GM19397 (cell line): ENCODE measurements at regions not wholly inside any gene's neighbourhood (a gene's known extent, or its start where the extent isn't known, plus 50 kb on each side); places are given as distances from the start of the nearest gene placed in this dataset.
"Not testable (repeated sequence)": the region's sequence is repeated elsewhere in the genome, so short reads cannot be mapped to it uniquely, and the experiment has no call there.

Experiments used
- ATAC-seq: cut with Tn5 transposase; IDR thresholded peaks from one replicate; pipeline ENCODE4 v1.9.1; 2021; ENCODE audit warnings: mild to moderate bottlenecking, moderate library complexity; ENCODE audit not compliant: unreplicated experiment

GRCh38 chr1:116291024-116291423, 82.0 kb upstream of the ATP1A1 start:
- ATAC-seq = no peak

DNA sequence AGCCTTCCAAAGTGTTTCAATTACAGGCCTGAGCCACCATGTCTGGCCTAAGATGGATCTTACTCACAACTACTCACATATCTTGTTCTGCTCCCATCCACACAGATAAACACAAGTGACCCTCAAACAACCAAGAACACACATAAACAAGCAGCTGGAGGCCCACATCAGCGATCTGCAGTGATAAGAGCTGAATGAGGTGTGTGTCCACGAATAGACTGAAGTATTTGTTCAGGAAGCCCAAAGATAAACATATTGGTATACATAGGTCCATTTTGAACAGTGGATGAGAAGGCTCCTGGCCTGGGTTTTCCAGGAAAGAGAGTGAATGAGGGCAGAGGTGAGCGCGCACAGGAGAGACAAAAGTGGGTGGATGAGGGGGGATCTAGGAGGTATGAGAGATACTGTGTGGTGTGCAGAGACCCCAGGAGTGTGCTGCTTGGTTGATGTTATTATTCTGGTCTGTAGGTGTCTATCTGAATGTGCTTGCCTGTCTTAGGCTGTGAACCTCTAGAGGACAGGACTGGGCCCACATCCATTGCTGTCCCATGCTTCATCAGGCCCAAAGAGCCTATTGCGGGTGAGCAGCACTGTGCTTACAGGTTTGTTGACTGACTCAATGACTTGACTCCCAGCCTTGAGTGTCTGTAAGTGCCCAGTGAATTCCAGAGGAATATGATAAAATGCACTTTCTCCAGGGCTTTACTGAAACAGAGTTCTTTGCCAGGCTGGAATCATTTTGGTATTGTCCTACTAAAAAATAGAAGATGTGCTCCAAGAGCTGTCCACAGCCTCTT, 79.9 kb upstream of the ATP1A1 start:
- ATAC-seq = no peak

GRCh38 chr1:116297495-116298212, 75.4 kb upstream of the ATP1A1 start:
- no peak for ATAC-seq

DNA sequence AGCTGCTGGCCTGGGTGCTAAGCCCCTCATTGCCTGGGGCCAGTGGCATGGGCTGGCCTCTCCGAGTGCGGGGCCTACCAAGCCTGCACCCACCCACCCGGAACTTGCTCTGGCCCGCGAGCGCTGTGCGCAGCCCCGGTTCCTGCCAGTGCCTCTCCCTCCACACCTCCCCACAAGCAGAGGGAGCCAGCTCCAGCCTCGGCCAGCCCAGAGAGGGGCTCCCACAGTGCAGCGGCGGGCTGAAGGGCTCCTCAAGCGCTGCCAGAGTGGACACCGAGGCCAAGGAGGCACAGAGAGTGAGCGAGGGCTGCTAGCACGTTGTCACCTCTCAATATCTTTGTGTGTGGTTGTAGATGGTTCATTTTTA, 74.8 kb upstream of the ATP1A1 start:
- not testable (repeated sequence) for ATAC-seq

DNA sequence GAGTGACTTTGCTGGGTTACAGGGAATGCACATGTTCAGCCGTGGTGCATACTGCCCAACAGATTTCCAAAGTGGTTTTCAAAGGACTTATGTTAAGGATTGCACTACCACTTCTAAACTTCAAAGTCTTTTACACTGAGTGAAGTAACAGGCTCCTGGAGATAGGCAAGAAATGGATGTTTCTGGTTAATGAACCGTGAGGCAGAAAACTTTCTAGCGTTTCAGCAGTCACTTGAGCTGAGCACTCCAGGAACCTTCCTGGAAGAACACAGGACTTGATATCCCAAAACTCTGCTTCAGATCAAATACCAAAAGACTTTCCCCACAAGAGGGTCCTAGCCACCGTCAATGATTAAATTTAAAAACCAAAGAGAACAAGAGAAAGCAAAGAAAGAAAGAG, 74.3 kb upstream of the ATP1A1 start:
- ATAC-seq = no peak

DNA sequence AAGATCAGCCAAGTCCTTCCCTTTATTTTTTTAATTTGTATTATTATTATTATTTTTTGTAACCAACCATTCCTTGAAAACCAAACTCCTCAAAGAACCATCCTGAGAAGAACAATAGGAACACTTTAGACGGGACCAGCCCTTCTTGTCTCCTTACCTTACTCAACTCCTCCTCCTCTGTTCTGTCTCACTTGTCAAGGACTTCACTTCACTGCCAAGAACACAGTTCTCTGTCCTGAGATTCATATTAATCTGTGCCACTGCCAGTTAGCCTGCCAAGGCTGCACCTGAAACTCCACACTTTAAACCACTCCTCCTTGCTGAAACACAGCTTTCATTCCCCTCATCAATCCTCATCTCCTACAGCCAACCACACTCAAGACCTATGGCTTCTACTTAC, 73.8 kb upstream of the ATP1A1 start:
- no peak for ATAC-seq

GRCh38 chr1:116302281-116302680, 70.8 kb upstream of the ATP1A1 start:
- ATAC-seq = no peak

DNA sequence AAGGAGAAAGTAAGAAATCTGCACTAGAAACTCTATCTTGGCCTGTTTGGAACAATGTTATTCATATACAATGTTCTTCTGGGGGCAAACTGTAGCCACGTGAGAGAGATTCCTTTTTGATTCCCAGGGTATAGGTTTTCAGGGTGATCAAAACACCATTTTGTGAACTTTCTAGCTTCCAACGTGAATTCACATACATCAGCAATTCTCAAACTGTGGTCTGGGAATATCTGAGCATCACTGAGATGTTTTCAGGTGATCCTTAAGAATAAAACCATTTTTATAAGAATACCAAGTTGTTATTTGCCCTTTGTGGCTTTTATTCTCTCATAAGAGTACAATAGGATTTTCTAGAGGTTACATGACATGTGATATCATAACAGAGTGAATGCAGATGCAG, 66.9 kb upstream of the ATP1A1 start:
- ATAC-seq = no peak

DNA sequence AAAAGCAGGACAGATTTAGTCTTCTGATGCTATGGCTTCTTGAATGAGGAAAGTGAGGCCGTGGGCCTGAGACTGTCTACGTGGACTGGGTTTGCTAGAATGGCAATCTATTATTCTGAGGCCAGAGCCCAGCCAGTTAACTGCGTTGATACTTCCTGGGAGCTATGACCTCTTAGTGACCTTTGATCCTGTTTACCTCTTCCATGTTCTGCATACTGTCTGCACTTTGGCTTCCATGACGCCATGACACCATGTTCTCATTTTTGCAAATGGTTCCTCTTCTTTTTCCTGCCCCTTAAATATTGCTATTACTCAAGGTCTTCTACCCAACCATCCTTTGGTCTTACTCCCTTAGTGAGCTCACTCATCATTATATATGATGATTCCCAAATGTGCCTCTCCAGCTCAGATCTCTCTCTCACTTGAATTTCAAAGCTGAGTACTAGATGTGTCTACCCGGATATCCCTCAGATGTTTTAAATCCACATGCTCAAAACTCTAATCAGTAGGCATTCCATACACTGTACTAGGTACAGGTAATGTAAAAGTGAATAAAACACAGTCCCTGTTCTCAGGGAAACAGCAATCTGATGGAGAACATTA, 66.1 kb upstream of the ATP1A1 start:
- ATAC-seq = no peak

- no peak for ATAC-seq
Observed at GRCh38 chr1:116308276-116308675, 64.8 kb upstream of the ATP1A1 start.

- no peak for ATAC-seq
Observed at GRCh38 chr1:116309090-116309870, 63.8 kb upstream of the ATP1A1 start.

DNA sequence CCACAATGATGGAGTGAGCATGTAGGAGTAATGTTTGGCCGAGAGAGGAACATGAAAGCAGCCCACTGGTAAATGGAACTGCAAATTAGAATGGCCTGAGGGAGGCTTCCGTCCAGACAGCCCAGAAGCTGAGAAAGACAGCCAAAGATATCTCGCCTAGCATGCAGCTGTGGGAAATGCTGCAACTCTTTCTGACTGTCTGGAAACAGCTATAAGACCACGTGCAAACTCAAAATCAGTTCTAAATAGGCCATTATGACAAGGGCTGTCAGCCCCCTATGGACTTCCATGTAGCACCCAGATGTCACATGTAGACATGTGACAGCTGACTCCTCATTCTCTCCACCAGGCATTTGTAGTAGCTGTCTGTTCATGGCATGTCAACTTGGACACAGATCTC, 62.9 kb upstream of the ATP1A1 start:
- ATAC-seq = no peak

DNA sequence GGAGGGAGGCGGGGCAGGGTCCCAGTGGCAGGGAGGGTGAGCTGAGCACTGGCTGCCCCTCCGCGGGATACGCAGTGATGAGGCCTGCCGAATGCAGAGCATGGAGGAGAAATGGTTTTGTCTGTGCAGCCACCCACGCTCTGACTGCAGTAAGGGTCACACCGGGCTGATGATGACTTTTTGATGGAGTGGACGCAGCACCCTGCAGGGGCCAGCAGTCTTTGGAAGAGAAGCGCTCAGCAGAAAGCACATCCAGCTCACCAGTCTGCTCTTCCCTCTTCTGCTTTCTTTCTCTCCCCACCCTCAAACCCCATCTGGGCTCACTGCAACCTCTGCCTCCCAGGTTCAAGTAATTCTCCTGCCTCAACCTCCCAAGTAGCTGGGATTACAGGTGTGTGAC, 61.9 kb upstream of the ATP1A1 start:
- ATAC-seq = no peak

GRCh38 chr1:116311756-116312680, 61.0 kb upstream of the ATP1A1 start:
- ATAC-seq = no peak

- ATAC-seq = no peak
Observed at GRCh38 chr1:116312681-116313069, 60.4 kb upstream of the ATP1A1 start.

DNA sequence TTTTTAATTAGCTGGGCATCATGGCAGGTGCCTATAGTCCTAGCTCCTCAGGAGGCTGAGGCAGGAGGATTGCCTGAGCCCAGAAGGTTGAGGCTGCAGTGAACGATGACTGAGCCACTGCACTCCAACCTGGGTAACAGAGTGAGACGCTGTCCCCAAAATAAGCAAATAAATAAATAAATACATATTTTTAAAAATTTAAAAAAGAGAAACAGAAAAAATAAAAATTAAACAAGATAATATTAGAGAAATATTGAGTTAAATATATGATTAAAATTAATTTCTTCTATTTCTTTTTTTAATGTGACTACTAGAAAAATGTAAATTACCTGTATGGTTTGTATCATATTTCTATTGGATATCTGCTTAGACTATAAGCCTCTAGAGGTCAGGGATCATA, 59.3 kb upstream of the ATP1A1 start:
- ATAC-seq = no peak

DNA sequence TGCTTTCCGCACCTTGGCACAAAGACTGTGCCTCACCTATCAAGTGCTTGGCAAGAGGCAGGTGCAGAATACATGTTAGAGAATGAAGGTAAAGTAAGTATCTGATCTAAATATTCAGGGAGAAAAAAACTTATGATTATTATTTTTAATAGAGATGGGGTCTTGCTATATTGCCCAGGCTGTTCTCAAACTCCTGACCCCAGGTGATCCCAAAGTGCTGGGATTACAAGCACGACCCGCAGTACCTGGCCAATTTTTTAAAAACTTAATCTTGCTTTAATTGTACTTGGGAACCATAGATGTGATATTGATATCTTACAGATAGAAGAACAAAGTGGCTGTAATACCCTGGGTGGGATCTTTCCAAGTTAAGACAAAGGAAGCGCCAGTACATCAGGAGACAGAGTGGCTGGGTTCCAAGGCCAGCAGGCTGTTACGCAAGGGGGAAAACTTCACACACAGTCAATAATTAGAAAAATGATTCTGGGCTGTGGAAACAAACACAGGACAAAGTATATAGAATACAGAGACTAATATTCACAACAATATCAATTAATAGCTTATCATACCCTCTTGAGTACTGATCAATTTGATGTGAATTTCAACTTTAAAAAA, 58.6 kb upstream of the ATP1A1 start:
- ATAC-seq = no peak

DNA sequence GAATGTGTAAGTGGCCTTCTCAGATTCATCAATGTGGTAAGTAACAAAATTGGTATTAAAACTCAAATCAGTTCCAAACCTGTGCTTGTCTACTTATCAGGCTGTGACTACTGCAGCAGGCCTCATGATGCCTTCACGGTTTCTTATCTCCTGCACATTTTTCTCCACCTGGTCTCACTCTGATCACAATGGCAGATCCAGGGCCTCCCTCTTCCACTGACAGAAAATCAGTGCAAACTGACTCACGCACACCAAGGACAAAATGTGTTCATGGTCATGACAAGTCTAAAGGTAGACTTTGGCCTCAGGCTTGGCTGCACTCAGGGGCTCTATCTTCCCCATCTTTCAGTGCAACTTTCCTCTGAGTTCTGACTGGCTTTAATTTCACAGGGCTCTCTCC, 56.7 kb upstream of the ATP1A1 start:
- no peak for ATAC-seq

DNA sequence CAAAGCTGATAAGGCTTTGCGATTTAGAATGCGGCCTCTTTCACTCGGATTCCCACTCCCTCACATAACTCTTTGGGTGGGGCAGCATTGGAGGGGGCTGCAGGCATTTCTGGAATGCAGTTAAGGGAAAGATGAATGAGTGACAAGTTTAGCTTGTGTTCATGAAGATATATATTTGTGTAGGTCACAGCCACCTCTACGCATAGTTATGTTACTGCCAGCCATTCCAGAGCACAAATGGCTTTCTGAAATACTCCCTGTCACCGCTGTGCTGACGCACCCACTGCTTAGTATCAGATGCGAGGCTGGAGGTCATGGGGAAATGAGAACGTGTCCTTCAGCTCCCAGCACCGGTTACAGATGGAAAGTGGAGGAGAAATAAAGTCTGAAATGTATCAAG, 54.1 kb upstream of the ATP1A1 start:
- no peak for ATAC-seq

DNA sequence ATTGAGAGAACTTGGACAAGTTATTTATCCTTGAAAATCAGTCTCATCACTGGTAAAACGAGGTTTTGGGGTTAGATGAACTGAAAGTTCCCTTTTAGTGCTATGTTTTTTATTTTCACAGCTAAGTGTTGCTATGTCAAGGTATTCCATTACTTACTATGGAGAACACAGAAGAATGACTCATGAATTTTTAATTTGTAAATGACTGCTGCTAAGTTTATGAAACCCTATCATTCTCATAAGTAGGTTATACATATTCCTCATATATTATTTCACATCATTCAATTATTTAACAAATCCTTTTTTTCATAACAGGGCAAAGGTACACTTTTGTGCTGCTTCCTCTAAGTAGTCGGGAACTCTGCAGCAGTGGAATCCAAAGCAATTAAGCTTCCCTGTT, 52.2 kb upstream of the ATP1A1 start:
- no peak for ATAC-seq
